ENCODE measurements at regions not wholly inside any gene's neighbourhood (a gene's known extent, or its start where the extent isn't known, plus 50 kb on each side); places are given as distances from the start of the nearest gene placed in this dataset.

DNA sequence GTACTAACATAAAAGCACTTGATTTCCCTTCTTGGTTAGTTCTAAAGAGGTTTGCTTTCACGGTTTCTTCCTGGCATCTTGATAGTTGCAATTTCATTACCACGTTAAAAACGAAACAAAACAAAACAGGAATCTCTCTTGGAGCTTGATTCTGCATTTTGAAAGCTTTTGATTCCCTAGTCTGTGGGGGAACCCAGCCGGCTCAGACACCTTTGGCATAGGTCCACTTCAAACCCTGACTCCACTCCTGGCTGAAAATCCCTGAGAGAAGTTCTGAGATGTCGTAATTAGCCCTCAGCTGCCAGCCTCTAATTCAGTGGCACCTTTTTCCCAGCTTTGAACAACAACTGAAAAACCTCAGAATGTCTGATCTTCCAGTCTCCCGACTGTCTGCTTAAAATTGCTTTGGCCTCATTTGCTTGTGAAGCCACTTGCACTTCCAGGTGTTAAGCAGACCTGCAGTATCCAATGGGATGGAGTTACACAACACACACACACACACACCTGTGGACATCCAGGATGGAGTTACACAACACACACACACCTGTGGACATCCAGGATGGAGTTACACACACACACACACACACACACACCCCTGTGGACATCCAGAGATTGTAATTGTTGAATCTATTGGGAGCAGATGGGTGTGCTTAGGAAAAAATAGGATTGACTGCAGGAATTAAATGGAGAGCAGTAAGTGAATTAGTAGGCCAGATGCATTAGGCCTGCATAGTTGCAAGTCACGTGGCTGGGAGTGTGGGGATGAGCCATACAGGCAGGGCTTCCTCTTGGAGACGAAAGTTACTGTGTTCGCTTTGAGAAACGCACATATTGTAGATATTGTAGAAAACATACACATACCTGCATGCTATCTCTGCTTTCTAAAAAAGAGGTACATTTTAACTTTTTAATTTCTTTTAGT, 285.6 kb upstream of the FMN2 start:
- H3K4me1 ChIP-seq, result no peaks in the 10 kb centered on the region
- H3K27me3 ChIP-seq, result no peaks in the 10 kb centered on the region
- intact Hi-C loops (cut with DNase I), result no loop called here
- no peaks in the 10 kb centered on the region for H3K9me3 ChIP-seq
- DNase-seq, result no peak
- H3K27ac ChIP-seq, result no peak overlapping the region
- no peaks in the 10 kb centered on the region for H3K36me3 ChIP-seq
- H3K4me3 ChIP-seq, result no peak overlapping the region
- peak overlapping the region in 1 of 2 donors; percentile 39 for H3K9ac ChIP-seq (ENCODE audit: low read depth in 2 of 2, low read length in 2 of 2)
- no peak for TF ChIP-seq CTCF (IDR thresholded peaks at IDR 0.05)

GRCh38 chr1:239806897-239807296, 284.8 kb upstream of the FMN2 start:
- Histone ChIP-seq H3K9me3 (no peaks in the 10 kb centered on the region), H3K9ac (ENCODE audit: low read depth in 2 of 2, low read length in 2 of 2) (no peak overlapping the region), H3K4me1 (no peaks in the 10 kb centered on the region), H3K27ac (no peak overlapping the region), H3K4me3 (no peak overlapping the region), H3K27me3 (no peaks in the 10 kb centered on the region), H3K36me3 (no peaks in the 10 kb centered on the region)
- no peak for TF ChIP-seq CTCF (IDR thresholded peaks at IDR 0.05)
- intact Hi-C loops (cut with DNase I), result no loop called here
- no peak for DNase-seq

- intact Hi-C loops (cut with DNase I), result no loop called here
- H3K9ac ChIP-seq (ENCODE audit: low read depth in 2 of 2, low read length in 2 of 2), result no peak overlapping the region
- TF ChIP-seq CTCF (IDR thresholded peaks at IDR 0.05), result no peak
- no peaks in the 10 kb centered on the region for H3K4me1 ChIP-seq
- DNase-seq, result no peak
- no peak overlapping the region for H3K4me3 ChIP-seq
- no peaks in the 10 kb centered on the region for H3K9me3 ChIP-seq
- no peak overlapping the region for H3K27ac ChIP-seq
- H3K27me3 ChIP-seq, result no peaks in the 10 kb centered on the region
- H3K36me3 ChIP-seq, result no peaks in the 10 kb centered on the region
These were observed 284.3 kb upstream of the FMN2 start for GRCh38 chr1:239807361-239807760.

DNA sequence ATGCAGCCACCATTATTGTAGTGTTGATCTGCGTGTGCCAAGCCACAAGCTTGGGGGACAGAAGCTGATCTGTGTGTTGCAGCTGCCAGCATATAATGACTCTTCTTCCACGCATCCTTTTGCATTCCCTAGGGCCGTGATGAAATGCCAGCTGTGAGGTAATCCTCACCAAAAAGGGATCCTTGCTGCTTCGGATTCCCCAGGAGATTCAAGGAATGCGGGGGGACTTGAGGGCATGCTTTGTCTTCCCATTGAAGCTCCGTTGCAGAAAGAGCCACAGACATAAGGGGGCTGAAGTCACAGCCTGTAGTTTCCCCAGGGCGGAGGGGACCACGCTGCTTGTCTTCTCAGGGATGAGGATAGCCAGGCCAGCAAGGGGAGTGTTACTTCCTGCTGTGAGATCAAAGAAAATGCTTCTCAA, 281.6 kb upstream of the FMN2 start:
- TF ChIP-seq CTCF (IDR thresholded peaks at IDR 0.05), result no peak
- H3K36me3 ChIP-seq, result no peaks in the 10 kb centered on the region
- no peak overlapping the region for H3K9ac ChIP-seq (ENCODE audit: low read depth in 2 of 2, low read length in 2 of 2)
- H3K27ac ChIP-seq, result no peak overlapping the region
- H3K4me3 ChIP-seq, result no peak overlapping the region
- H3K9me3 ChIP-seq, result no peaks in the 10 kb centered on the region
- H3K4me1 ChIP-seq, result no peaks in the 10 kb centered on the region
- DNase-seq, result no peak
- H3K27me3 ChIP-seq, result no peaks in the 10 kb centered on the region
- intact Hi-C loops (cut with DNase I), result no loop called here

GRCh38 chr1:239811211-239811885, 280.3 kb upstream of the FMN2 start:
- H3K9me3 ChIP-seq, result no peaks in the 10 kb centered on the region
- intact Hi-C loops (cut with DNase I), result no loop called here
- H3K4me1 ChIP-seq, result no peaks in the 10 kb centered on the region
- H3K9ac ChIP-seq (ENCODE audit: low read depth in 2 of 2, low read length in 2 of 2), result no peak overlapping the region
- no peak overlapping the region for H3K4me3 ChIP-seq
- no peak overlapping the region for H3K27ac ChIP-seq
- DNase-seq, result no peak
- no peak for TF ChIP-seq CTCF (IDR thresholded peaks at IDR 0.05)
- H3K36me3 ChIP-seq, result no peaks in the 10 kb centered on the region
- no peaks in the 10 kb centered on the region for H3K27me3 ChIP-seq

Measured in colonic mucosa (tissue), 4 donors.